HG03520 (cell line): ENCODE measurements at regions not wholly inside any gene's neighbourhood (a gene's known extent, or its start where the extent isn't known, plus 50 kb on each side); places are given as distances from the start of the nearest gene placed in this dataset.
"Not testable (repeated sequence)": the region's sequence is repeated elsewhere in the genome, so short reads cannot be mapped to it uniquely, and the experiment has no call there.

ENCODE experiments used
- ATAC-seq: cut with Tn5 transposase; IDR thresholded peaks from one replicate; pipeline ENCODE4 v1.9.1; 2021; ENCODE audit warnings: mild to moderate bottlenecking, moderate library complexity; ENCODE audit not compliant: unreplicated experiment

DNA sequence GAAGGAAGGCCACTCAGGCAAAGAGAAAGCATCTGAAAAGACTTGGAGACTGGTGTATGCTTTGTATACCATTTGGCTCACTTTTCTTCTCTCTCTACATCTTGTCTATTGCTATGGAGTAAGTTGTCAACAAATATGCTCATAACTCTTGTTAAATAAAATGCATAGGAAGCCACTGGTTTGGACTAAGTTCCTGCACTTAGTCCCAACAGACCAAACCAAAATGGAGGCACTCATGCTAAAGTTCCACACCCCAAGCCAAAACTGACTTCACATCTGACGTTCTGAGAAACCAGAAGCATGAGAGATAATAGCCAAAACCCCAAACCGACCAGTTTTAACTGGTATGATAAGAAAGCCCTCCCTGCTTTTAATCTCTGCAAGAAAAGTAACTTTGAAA, 135.3 kb upstream of the LYPLAL1 start:
- ATAC-seq, result no peak

- no peak for ATAC-seq
These were observed 134.5 kb upstream of the LYPLAL1 start for GRCh38 chr1:219039017-219039681.

DNA sequence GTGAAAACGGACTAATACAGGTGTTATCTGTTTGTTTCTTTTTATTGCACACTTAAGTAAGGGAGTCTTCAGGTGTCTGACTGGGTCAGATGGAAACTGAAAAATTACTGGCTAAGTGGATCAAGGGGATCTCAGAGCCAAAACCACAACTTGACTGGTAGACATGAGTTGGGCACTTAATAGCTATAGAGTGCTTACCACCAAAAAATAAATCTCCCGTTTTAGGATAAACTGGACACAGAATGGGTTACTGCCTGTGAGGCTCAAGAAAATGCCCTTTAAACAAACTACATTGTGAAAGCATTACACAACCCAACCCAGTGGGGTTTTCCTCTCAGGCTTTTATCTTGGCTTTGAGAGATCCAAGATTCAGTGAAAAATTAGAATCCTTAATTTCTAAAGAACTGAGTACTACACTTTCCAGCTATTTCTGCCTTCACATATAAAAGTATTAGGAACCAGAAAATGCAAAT, 134.0 kb upstream of the LYPLAL1 start:
- no peak for ATAC-seq

GRCh38 chr1:219040291-219040690, 133.4 kb upstream of the LYPLAL1 start:
- ATAC-seq, result no peak

- no peak for ATAC-seq
These were observed 132.5 kb upstream of the LYPLAL1 start for GRCh38 chr1:219041141-219041540.

DNA sequence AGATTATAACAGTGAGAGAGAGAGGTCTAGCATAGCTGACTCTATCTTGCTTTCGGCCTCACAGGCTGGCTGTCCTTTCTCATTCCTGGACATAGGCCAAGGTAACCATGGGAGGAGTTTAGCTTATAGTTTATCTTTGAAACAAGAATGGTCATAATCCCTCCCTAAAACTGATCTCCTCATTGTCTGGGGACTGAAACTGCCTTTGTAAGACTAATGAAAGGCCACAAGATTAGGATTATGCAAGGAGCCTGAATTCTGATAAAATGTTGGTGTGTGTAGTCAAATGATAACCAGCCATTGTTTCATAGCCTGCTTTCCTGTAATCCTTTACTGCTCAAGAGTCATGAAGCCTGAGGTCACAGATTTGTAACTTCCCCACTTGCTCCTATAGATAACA, 131.9 kb upstream of the LYPLAL1 start:
- ATAC-seq, result no peak

- no peak for ATAC-seq
These were observed 130.9 kb upstream of the LYPLAL1 start for GRCh38 chr1:219042769-219043168.

DNA sequence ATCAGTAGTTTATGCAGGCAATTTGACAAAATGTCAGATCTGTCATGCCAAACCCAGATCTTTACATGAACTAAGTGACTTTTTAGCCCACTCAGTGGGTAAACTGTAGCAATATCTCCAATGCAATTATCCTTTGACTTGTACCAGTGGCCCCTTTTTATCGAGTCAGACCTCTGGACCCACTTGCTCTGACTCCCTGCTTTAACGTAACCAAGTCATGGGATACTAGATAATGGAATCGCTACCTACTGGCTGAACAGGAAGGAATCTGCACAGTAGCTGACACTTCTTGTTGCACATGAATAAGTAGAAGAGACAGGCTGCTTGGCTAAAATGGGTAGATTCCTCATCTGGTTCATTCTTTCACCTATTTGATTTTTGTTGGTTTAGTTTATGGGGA, 128.4 kb upstream of the LYPLAL1 start:
- ATAC-seq, result no peak

DNA sequence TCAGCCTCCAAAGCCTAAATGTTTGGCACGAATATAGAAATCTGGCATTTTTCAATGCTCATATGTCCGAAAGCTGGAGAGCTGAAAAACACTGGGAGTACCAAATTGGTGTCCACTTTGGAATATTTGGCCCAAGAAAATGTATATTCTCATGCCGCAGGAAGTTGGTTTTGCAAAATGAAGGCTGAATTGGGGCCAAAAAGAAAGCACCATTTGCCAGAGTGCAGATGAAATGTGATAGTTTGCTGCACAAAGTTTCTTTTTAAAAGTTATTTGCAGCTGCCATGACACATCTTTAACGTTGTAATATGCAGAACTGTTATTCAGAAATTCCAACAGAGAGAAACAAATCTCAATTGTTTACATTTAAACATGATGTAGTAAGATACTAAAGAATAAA, 124.2 kb upstream of the LYPLAL1 start:
- no peak for ATAC-seq

- no peak for ATAC-seq
These were observed 123.4 kb upstream of the LYPLAL1 start for GRCh38 chr1:219050086-219050821.

- ATAC-seq, result no peak
These were observed 122.9 kb upstream of the LYPLAL1 start for GRCh38 chr1:219050822-219051125.

- no peak for ATAC-seq
These were observed 122.1 kb upstream of the LYPLAL1 start for GRCh38 chr1:219051547-219051946.

GRCh38 chr1:219058891-219059820, 114.5 kb upstream of the LYPLAL1 start:
- no peak for ATAC-seq

- ATAC-seq, result no peak
These were observed 112.9 kb upstream of the LYPLAL1 start for GRCh38 chr1:219060798-219061197.

- ATAC-seq, result no peak
These were observed 111.5 kb upstream of the LYPLAL1 start for GRCh38 chr1:219062161-219062560.

DNA sequence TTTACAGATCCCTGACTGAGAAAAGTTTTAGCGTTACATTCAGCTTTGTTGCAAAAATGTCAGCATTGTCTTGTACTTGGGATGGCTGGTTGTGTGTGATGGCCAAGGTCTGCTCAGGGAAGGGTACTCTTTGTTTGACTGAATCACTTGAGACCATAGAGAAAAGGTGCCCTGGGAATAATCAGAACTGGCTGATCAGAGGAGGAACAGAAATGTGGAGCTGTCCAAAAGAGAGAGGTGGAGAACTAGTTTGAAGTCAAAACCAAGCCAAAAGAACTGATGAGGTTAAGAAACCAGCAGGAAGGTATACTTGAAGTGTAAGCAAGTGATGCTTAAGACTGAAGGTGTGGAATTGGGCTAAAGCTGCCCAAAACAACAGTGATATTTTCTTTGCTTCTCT, 107.6 kb upstream of the LYPLAL1 start:
- ATAC-seq, result no peak

DNA sequence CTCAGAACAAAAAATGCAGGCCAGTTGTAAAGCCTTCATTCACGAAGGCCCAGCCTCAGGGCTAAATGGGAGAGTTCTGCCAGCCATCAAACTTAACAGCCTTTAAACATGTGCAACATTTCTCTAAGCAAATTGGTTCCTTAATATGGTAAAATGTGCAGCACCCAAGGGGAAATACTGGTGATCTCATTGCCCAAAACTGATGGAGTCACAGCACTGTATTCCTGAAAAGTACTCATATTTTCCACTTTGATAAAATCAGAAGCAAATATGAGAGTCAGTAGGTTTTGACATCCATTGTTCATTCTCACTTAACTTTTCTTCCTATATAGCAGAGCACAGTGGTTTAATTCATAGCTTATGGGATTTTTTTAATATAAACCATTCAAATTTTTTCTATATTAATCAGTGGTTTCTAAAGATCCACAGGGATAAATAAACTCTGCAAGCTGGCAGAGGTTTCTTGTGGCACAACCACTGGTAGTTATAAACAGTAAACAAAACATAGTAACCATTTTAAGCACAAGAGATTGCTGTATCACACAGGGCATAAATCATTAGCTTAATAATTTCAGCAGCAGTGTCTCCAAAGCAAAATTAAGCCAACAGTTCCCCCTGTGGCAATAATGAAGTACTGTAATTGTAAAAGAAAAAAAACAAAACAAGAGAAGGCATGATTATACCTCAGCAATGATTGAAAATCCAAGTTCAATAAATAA, 106.9 kb upstream of the LYPLAL1 start:
- ATAC-seq, result no peak

DNA sequence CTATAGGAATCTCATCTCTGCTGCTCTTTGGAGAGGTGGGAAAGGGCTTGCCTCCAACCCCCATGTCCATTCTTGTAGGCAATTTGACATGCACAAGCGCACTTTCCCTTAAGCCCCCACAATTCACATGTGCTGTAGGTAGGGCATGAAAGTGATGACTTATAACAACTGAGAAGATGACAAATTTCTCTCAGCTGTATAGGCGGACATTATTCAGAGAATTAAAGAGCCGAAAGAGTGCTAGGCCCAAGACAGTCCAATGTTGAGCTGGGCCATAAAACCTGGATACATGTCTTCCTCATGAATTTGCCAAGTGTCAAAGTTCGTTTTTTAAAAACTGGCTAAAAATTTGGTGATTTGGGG, 106.3 kb upstream of the LYPLAL1 start:
- no peak for ATAC-seq

- not testable (repeated sequence) for ATAC-seq
These were observed 103.3 kb upstream of the LYPLAL1 start for GRCh38 chr1:219070395-219070794.

- no peak for ATAC-seq
These were observed 102.5 kb upstream of the LYPLAL1 start for GRCh38 chr1:219071209-219071608.

DNA sequence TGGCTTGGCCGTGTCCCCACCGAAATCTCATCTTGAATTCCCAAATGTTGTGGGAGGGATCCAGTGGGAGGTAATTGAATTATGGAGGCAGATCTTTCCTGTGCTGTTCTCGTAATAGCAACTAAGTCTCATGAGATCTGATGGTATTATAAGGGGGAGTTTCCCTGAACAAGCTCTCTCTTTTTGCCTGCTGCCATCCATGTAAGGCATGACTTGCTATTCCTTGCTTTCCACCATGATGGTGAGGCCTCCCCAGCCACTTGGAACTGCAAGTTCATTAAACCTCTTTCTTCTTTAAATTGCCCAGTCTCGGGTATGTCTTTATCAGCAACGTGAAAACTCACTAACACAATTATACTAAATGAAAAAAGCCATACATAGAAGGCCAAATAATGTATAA, 101.3 kb upstream of the LYPLAL1 start:
- ATAC-seq, result no peak
